ENCODE measurements at regions not wholly inside any gene's neighbourhood (a gene's known extent, or its start where the extent isn't known, plus 50 kb on each side); places are given as distances from the start of the nearest gene placed in this dataset.
"Not testable (repeated sequence)": the region's sequence is repeated elsewhere in the genome, so short reads cannot be mapped to it uniquely, and the experiment has no call there.

DNA sequence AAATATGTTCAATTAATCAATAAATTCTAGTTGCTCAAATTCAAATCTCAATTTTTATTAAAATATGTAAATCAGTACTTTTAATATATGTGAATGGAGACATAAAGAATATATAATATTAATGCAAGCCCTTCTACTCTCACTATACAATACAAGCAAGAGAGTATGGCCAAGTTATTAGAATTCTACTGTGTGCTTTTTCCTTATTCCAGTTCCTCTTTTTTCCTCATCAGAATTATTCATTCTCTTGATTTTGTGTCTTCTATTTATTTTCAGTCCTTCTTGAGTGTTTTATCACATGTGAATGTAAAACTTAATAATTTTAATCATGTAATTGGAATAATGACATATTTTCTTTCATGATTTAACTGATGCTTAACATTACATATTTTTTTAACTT, 276.8 kb downstream of the PCDH20 start:
- DNase-seq (ENCODE audit: low spot score) = no peak

DNA sequence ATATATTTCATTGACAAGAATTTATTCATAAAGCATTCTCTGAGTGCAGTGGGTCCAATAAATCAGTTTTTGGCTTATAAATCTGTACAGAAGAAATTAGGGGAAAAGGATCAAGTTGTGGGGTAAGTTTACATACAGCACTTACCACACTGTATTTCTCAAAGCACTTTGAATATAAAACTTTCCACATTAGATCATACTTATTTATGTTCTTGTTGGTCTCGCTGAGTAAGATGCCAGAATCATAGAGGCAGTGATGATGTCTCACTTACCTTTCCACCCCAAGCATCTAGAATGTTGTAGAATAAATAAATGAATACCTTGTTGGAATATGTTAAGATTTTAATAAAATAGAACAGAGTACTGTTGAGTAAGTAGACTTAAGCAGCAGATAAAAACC, 279.1 kb downstream of the PCDH20 start:
- no peak for DNase-seq (ENCODE audit: low spot score)

DNA sequence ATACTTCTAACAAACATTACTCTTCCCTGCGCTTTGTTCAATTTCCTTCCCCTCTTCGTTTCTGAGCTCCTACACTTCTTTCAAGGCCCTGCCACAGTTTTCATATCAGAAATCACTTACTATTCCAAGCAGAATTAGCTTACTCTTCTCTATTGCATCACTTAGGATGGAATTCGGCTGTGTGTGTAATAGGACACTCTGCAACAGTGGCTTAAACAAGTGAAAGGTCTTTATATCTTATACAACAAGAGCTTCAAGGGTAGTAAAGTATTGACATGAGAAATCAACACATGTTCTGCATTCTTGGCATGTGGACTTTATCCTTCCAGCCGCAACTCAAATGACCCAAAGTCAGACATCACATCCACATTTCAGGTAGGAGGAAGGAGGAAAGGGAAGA, 279.6 kb downstream of the PCDH20 start:
- no peak for DNase-seq (ENCODE audit: low spot score)

DNA sequence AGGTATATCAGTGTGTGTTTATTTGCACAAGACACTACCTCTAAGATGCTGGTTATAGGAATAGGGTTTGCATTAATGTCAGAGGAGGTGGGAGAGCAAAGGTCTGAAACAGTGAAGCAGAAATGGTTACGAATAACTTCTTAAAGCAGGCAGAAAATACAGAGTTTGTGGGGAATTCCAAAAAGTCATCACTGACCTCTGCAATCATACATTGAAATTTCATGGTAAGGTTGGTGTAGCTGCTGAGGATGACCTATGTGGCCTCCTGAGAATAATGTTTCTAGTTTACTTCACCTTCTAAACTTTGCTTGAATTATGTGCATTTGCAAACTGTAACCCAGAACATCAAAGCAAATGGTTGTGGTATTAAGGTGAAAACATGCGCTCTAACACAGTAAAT, 280.1 kb downstream of the PCDH20 start:
- no peak for DNase-seq (ENCODE audit: low spot score)

DNA sequence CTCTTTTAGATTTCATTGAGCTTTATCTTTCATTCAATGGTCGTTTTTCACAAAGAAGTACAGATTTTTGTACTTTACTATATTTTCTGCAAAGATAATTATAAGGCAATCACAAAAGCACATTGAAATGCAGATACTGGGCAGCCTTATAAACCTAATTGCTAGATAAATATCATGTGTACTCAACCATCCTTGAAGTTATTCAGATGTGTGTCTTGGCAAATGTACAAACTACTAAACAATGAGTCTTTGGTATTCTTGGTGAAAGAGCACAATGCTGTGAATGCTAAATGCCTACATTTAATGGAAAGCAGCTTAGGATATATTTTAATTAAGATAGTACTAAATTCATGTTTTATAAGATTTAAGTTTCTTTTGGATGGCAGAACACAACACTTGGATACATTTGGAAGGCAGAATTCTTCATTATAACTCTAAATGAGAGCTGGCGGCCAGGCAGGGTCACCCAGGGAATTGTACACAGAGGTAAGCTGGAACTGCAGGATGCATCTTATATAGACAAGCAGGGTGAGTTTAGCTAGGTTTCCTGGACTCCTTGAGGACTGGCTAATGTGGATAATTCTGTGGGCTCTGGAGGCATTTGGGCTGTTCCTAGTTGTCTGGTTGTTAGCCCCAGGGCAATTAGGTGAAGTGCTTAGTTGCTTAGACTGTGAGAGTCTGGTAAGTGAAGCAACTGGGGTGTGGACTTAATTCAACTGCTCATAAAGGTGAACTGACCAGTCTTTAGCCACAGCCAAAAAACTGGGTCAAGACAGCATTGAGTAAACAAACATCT, 286.6 kb downstream of the PCDH20 start:
- no peak for DNase-seq (ENCODE audit: low spot score)

DNA sequence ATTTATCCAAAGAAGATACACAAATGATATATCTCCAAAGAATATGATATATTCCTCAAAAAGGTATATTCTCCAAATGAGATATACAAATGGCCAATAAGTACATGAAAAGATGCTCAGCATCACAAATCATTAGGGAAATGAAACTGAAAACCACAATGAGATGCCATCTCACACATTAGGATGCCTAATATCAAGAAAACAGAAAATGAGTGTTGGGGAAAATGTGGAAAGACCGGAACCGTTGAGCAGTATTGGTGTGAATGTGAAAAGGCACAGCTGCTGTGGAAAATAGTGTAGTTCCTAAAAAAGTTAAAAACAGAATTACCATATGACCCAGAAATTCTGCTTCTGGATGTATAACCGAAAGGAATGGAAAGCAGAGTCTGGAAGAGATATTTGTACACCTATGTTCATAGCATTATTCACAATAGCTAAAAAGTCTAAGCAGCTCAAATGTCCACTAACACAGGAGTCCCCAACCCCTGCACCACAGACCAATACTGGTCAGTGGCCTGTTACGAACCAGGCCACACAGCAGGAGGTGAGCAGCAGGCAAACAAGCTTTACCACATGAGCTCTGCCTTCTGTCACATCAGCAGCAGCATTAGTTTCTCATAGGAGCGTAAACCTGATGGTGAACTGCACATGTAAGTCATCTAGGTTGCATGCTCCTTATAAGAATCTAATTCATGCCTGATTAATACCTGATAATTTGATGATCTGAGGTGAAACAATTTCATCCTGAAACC, 291.9 kb downstream of the PCDH20 start:
- DNase-seq (ENCODE audit: low spot score) = no peak

DNA sequence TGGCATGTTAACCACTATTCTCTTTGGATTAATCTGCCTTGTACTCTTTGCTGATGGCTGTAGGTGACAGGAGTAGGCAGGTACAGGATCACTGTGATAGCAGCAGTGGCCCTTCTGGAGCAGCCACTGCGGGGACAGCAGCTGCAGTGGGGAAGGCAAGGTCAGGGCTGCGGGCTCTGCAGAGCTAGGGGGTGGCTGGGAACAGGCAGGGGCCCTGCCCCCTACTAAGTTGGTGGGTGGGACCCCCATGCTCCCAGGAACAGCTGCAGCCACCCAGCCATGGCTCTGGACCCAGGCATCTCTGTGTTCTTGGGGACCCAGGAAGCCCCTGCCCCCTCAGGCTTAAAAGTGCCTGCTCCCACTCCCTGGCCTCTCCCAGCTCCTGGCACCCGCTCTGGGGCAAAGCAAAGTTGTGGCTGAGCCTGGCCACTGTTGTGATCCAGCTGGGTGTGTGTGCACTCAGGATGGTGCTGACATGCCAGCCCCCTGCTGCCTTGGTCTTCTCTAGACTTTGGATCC, 302.4 kb downstream of the PCDH20 start:
- DNase-seq (ENCODE audit: low spot score) = no peak

DNA sequence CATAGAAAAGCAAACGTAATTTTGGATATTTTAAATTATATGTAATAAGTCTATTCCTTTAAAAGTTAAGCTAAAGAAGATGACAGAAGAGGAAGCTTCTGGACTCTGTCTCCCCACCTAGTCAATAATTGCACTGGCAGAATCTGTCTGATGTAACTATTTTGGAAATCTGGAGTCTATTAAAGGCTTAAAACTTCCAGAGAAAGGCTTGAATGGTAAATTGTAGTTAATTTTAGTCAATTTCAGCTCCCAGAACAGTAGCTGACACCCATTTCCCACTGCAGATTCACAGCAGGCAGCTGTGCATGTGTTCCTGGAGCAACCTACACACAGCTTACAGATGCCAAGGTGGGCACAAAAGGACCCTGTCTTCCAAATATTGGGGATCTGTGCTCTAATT, 304.1 kb downstream of the PCDH20 start:
- DNase-seq (ENCODE audit: low spot score) = no peak

DNA sequence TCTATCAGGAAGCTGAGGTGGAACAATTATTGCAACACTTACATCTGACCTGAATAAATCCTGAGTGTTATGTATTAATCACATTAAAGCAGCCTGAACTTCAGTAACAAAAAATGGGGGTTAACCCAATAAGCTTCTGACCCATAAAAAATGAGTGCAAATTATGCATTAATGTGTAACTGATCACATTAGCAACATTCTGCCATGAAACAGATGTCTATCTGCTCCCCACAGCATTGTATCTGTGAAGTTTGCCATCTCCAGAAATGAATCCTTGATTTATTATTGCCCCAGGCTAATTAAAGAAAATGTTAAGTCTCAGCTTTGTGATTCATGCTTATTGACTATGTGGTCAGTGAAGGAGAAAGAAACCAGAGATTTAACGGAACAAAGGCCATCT, 304.9 kb downstream of the PCDH20 start:
- DNase-seq (ENCODE audit: low spot score) = no peak

DNA sequence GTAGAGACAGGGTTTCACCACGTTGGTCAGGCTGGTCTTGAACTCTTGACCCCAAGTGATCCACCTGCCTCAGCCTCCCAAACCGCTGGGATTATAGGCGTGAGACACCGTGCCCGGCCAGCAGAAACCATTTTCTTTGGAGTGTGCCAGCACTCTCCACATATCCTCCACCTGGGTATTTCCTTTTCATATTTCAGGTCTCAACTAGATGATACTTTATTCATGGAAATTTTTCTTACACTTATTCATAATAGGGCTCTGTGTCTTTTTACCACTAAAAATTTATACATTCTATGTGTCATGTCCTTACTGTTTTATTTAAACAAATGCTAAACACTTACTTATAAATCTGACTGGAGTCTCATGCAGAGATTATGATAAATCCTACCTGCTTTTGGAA, 305.9 kb downstream of the PCDH20 start:
- no peak for DNase-seq (ENCODE audit: low spot score)

DNA sequence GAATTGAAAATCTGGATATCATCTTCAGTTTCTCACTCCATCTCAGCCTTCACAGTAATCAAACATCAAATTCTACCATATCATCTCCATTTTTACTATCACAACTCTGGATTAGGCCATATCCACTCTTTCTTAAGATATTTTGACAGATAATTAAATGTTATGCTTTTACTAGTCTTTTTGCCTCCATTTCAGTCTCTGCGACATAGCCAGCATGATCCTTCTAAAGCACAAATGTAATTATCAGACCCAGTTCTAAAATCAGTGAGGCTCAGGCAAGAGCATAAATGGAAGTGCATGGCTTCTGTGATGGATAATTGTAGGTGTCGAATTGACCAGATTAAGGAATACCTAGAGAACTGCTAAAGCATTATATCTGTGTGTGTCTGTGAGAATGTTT, 307.7 kb downstream of the PCDH20 start:
- no peak for DNase-seq (ENCODE audit: low spot score)

DNA sequence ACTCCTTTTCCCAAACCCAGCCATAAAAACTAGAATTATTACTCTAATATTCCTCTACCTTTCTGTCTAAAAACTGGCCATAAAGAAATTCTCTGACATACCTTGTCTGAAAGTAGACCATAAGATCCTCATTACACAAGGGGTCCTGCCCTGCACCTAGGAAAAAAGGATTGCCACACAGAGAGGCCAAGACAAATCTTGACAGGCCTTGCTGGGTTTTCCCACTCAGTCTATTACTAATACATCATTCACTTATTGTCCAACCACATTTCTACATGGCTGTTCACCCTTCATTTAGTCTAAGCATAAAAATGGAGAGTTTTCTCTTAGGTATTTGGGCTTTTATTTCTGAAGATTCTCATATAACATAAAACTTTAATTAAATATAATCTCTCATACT, 319.8 kb downstream of the PCDH20 start:
- DNase-seq (ENCODE audit: low spot score) = no peak

DNA sequence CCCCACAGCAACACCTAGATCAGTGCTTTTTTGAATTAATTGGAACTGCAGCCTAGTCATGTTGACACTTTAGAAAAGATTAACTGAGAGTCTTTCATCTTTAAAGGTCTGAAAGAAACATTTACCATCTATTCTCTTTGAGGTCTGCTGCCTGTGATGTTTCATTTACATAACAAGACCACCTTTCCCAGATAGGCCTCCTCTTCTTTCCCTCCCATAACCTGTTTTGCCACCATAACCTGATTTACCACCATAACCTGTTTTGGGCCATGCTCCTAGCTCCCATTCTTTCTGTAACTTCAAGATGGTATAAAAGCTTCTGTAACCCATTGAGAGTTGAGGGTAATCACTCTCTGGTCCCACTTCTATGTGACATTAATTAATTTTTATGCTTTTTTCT, 320.8 kb downstream of the PCDH20 start:
- DNase-seq (ENCODE audit: low spot score) = no peak

DNA sequence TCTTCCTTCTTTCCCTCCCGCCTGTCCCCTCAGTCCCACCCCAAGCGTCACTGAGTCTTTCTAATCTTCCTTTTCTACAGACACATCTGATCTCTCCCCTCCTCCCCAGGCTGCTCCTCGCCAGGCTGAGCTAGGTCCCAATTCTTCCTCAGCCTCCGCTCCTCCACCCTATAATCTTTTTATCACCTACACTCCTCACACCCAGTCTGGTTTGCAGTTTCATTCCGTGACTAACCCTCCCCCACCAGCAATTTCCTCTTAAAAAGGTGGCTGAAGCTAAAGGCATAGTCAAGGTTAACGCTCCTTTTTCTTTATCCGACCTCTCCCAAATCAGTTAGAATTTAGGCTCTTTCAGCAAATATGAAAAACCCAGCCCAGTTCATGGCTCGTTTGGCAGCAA, 325.8 kb downstream of the PCDH20 start:
- DNase-seq (ENCODE audit: low spot score) = not testable (repeated sequence)

DNA sequence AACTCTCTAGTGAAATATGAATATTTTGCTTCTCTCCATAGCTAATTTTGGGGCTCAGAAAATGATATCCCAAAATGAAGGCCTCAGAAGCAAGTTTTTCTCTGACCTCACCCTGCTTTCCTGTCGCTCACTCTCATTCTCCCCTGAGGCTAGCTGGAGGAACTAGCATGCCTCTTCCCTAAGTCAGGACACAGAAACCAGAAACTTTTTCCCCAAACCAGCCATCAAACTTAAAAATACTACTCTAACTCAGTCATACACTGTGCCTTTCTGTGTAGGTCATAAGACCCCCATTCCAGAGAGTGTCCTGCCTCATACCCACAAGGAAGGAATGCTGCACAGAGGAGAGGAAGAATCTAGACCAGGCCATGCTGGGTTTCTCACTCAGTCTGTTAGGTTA, 329.6 kb downstream of the PCDH20 start:
- no peak for DNase-seq (ENCODE audit: low spot score)

DNA sequence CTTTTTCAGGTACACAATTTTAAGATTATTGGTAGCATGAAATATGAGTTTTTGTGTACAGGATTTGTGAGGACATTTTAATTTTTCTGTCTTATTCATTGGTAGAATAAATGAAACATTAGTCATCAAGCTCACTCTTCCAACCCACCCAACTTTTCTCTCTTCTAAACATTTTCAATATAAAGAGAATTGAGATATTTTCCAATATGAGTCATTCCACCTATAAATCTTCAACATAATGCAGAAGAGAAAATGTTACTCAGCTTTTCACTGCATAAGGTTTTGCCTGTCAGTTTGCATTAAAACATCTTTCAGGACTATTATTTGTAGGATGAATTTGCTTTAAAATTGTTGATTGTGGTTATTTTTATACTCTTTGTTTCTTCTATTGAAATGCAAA, 330.7 kb downstream of the PCDH20 start:
- DNase-seq (ENCODE audit: low spot score) = no peak

DNA sequence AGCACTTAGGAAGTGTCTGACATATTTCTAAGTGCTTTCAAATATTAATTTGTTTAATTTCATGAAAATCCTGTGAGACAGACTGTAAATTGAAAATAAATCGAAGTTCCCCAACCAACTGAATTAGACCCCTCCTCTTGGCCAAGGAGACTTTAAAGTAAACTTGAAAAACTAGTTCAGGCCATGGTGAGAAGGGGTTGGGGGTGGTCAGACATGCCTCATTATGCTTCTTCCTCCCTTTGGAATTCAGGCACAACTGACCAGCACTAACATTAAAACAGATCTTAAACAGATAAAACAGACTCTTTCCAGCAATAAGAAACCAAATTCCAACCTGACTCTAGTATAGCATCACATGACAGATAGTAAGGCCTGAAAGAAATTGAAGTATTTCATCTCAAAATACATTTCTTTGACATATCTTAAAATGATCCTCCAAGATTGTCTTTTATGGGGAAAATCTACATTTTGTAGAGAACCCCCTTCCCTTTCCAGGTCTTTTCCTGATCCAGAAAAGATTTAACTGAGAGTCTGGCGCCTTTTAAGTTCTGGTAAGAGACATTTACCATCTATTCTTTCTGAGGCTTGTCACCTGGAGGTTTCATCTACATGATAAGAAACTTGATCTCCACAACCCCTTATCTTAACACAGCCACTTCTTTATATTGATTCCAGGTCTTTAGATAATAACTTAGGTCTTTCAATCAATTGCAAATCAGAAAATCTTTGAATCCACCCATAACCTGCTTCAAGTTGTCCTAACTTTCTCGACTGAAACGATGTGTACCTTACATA, 336.5 kb downstream of the PCDH20 start:
- DNase-seq (ENCODE audit: low spot score) = no peak

DNA sequence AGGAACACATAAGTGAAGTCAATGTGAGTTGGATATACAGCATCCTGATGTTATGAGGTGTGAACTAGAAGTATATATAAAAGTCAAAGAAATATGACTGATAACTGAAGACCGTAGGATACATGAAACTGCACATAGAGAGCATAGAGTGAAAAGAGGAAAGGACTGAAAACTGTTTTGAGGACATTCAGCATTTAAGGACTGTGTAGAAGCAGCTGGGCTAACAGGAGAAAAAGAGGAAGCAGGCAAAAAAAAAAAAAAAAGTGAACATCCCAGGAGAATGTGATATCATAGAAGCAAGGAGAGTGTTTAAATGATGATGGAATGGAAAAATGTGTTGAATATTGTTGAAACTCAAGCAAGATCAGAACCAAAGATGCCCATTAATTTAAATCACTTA, 363.5 kb downstream of the PCDH20 start:
- no peak for DNase-seq (ENCODE audit: low spot score)

DNA sequence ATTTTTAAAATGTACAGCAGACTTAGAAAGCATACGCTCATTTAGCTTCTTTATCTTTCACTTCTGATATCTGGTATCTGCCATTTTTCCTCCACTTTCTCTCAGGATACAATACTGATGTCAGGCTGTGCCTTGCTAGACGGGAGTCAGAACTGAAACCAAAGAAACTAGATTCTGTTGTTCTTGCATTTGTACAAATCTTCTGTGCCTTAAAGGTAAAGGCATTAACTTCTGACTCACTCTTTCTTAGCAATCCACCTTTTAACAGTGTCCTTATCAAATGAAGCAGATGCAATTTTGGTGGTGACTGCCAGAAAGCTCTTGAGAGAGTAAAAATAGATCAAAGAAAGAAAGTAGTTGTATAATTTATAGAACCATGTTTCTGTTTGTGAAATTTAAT, 370.4 kb downstream of the PCDH20 start:
- no peak for DNase-seq (ENCODE audit: low spot score)

DNA sequence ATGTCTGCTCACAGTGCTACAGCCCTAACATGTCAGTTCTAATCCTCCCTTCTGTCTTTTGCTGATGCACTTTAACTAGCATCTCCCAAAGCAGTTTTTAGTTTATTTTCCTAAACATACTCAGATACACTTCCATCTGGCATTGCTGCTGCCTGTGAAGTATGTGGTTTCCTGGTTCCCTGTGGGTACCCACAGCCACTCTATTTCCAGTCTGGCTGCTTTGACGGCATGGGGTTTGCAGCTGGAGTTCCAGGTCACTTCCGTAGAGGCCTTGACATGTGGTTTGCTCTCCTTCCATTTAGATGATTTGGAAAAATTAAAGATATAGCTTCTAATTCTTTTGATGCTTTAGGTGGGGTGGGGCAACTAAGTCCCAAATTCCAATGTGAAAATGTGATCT, 375.5 kb downstream of the PCDH20 start:
- no peak for DNase-seq (ENCODE audit: low spot score)

DNA sequence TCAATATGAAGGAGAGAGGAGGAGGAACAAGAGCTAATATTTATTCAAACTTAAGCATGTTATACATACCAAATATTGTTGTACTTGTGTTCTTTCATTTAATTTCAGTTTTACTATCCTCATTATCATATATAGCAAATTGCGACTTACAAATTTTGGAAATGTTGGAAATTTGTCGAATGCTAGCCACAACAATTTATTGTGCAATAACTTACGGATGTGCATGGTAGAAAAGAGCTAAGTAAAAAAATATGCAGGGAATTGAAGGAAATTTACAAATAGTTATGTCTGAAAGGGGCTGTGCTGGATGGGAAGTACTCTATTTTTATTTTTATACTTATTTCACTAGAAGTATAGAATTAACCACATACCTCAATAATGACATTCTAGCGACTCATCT, 376.3 kb downstream of the PCDH20 start:
- DNase-seq (ENCODE audit: low spot score) = no peak

DNA sequence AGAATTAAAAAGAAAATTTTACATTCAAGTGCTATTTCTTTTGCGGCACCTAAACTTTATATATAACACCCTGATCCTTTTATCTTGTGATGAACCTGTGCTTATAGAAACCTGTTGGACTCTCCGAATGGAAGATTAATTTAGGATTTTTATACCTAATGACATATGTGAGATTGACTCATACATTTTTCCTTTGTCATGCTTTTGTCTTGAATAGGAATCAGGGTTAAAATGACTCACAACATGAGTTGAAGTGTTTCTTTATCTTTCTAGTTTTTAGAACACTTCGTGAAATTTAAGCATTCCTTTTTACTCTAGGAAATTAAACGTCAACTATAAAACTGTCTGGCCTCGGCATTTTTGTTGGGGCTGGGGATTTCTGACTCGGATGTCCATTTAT, 378.9 kb downstream of the PCDH20 start:
- DNase-seq (ENCODE audit: low spot score) = no peak

DNA sequence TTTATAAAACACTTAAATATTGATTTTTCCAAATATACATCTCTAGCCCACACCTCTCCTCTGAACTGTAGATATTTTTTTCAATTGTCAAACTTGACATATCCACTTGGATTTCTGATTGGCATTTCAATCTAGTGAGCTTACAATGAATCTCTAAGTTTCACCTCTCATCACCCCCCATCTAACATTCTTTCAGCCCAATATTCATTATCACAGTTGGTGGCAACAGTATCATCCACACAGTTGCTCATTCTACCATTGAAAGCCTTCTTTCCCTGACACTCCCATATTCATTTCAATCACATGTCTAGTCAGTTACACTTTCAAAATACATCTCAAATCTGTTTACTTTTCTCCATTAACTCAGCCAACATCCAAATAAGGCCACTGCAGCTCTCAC, 385.2 kb downstream of the PCDH20 start:
- no peak for DNase-seq (ENCODE audit: low spot score)

Data from hepatic stellate cell (primary cell).